Astrocyte (in vitro differentiated cells and primary cell): ENCODE measurements at regions not wholly inside any gene's neighbourhood (a gene's known extent, or its start where the extent isn't known, plus 50 kb on each side); places are given as distances from the start of the nearest gene placed in this dataset.

Experiments used
- DNase-seq: peaks from one replicate; pipeline ENCODE4 v3.0.0-alpha.2; 2010; ENCODE audit warnings: low read depth
- FAIRE-seq: peaks from 2 replicates; lab custom pipeline; 2011; peaks lifted over from hg19 to GRCh38; lab: Jason Lieb, UNC
- H2AFZ ChIP-seq: 2 replicates; pipeline ENCODE4 v1.6.0; 2012; ENCODE audit warnings: low read depth, low read length, inconsistent platforms
- H3K27ac ChIP-seq: 2 replicates; pipeline ENCODE4 v1.5.1; 2011; ENCODE audit warnings: low read depth, low read length, inconsistent platforms
- H3K27me3 ChIP-seq: 2 replicates; pipeline ENCODE4 v1.6.0; 2011; ENCODE audit warnings: low read length, inconsistent platforms; ENCODE audit not compliant: insufficient read depth
- H3K36me3 ChIP-seq: 2 replicates; pipeline ENCODE4 v1.5.1; 2011; ENCODE audit warnings: low read length, inconsistent platforms; ENCODE audit not compliant: insufficient read depth
- H3K4me1 ChIP-seq: 2 replicates; pipeline ENCODE4 v1.5.1; 2011; ENCODE audit warnings: low read length, inconsistent platforms; ENCODE audit not compliant: insufficient read depth
- H3K4me2 ChIP-seq: 2 replicates; pipeline ENCODE4 v1.6.0; 2012; ENCODE audit warnings: low read length, inconsistent platforms
- H3K4me3 ChIP-seq: 2 replicates; pipeline ENCODE4 v1.5.1; 2011; ENCODE audit warnings: low read depth, mild to moderate bottlenecking, low read length, inconsistent platforms; ENCODE audit not compliant: insufficient read depth
- H3K79me2 ChIP-seq: 2 replicates; pipeline ENCODE4 v1.6.0; 2012; ENCODE audit warnings: mild to moderate bottlenecking, low read length, inconsistent platforms; ENCODE audit not compliant: insufficient read depth
- H3K9ac ChIP-seq: 2 replicates; pipeline ENCODE4 v1.6.0; 2012; ENCODE audit warnings: mild to moderate bottlenecking, low read length, inconsistent platforms
- H3K9me3 ChIP-seq: 2 replicates; pipeline ENCODE4 v1.5.1; 2012; ENCODE audit warnings: low read depth, mild to moderate bottlenecking, low read length, inconsistent platforms; ENCODE audit not compliant: insufficient read depth
- H4K20me1 ChIP-seq: 2 replicates; pipeline ENCODE4 v1.6.0; 2012; ENCODE audit warnings: low read length, inconsistent platforms; ENCODE audit not compliant: insufficient read depth
- H3K27ac Mint-ChIP-seq: one replicate; pipeline ENCODE4 v1.8.0; 2021; ENCODE audit warnings: mild to moderate bottlenecking, mixed read lengths; ENCODE audit not compliant: unreplicated experiment
- H3K27me3 Mint-ChIP-seq: one replicate; pipeline ENCODE4 v1.8.0; 2021; ENCODE audit warnings: low read depth, mixed read lengths; ENCODE audit not compliant: unreplicated experiment
- H3K36me3 Mint-ChIP-seq: one replicate; pipeline ENCODE4 v1.8.0; 2021; ENCODE audit warnings: low read depth, mixed read lengths; ENCODE audit not compliant: unreplicated experiment
- H3K4me1 Mint-ChIP-seq: one replicate; pipeline ENCODE4 v1.8.0; 2021; ENCODE audit warnings: low read depth, mixed read lengths; ENCODE audit not compliant: unreplicated experiment
- H3K4me3 Mint-ChIP-seq: one replicate; pipeline ENCODE4 v1.8.0; 2021; ENCODE audit warnings: mild to moderate bottlenecking, moderate library complexity, mixed read lengths; ENCODE audit not compliant: unreplicated experiment
- H3K9me3 Mint-ChIP-seq: one replicate; pipeline ENCODE4 v1.8.0; 2021; ENCODE audit warnings: mild to moderate bottlenecking, mixed read lengths; ENCODE audit not compliant: unreplicated experiment
- CTCF ChIP-seq: IDR thresholded peaks from 2 replicates; pipeline ENCODE4 v1.5.1; 2011; ENCODE audit warnings: low read depth, mild to moderate bottlenecking, inconsistent platforms, low read length, moderate library complexity; ENCODE audit not compliant: insufficient read depth
- EZH2 ChIP-seq: IDR thresholded peaks from 2 replicates; pipeline ENCODE4 v1.6.1; 2012; ENCODE audit warnings: mild to moderate bottlenecking, low read length, inconsistent platforms; ENCODE audit not compliant: insufficient read depth

DNA sequence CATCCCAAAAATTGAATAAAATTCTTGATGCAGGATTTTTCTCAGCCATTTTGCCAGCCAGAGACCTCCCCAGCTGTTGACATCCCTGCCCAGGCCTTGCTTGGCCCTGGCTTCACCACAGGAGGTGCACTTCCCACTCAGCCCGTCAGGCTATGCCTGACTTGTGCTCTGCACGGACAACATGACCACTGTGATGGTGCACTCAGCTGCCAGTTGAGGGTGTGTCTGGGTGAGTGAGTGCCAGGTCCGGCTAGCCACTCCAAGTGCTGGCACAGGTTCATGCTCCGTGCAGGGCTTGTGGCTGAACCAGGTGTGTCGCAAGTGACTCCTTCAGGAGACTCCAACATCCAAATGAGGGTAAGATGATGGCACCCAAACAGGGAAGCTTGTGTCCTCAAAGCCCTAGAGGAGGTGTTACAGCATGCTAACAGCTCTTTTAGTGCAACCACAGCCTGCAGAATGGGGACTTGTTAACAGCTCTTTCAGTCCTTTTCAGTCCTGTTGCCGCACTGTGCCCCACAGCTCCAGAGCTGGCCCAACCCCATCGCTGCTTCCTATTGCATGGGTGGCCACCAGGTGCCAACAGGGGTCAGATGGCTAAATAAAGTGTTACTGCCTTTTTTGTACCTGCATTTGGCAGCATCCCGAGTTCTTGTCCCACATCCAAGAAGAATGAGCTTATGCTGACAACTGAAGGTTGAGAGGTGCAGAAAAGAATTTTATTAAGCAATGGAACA, 380.7 kb downstream of the SLITRK5 start:
- Mint-ChIP-seq H3K27me3 (no peaks in the 10 kb centered on the region), H3K4me1 (no peaks in the 10 kb centered on the region), H3K27ac (no peak overlapping the region), H3K36me3 (no peaks in the 10 kb centered on the region), H3K9me3 (peaks cover 3% of the 10 kb centered on the region), H3K4me3 (no peak overlapping the region)
- peaks cover 6% of the 10 kb centered on the region for H3K9me3 ChIP-seq
- DNase-seq (no peak), FAIRE-seq (no peak)
- H3K36me3 ChIP-seq = no peaks in the 10 kb centered on the region
- no peak overlapping the region for H3K4me3 ChIP-seq
- no peak overlapping the region for H3K4me2 ChIP-seq
- TF ChIP-seq CTCF (no peak), EZH2 (no peak)
- no peak overlapping the region for H3K9ac ChIP-seq
- H4K20me1 ChIP-seq = no peaks in the 10 kb centered on the region
- H2AFZ ChIP-seq = no peak overlapping the region
- no peak overlapping the region for H3K27ac ChIP-seq
- no peaks in the 10 kb centered on the region for H3K79me2 ChIP-seq
- no peaks in the 10 kb centered on the region for H3K4me1 ChIP-seq
- no peaks in the 10 kb centered on the region for H3K27me3 ChIP-seq

GRCh38 chr13:88063741-88064140, 392.6 kb downstream of the SLITRK5 start:
- Histone ChIP-seq H3K4me1 (no peaks in the 10 kb centered on the region), H3K9me3 (peaks cover 2% of the 10 kb centered on the region), H4K20me1 (no peaks in the 10 kb centered on the region), H3K27ac (no peak overlapping the region), H3K9ac (no peak overlapping the region), H2AFZ (no peak overlapping the region), H3K4me3 (no peak overlapping the region), H3K79me2 (no peaks in the 10 kb centered on the region), H3K4me2 (no peak overlapping the region), H3K36me3 (no peaks in the 10 kb centered on the region), H3K27me3 (no peaks in the 10 kb centered on the region)
- Mint-ChIP-seq H3K9me3 (peaks cover 2% of the 10 kb centered on the region), H3K36me3 (no peaks in the 10 kb centered on the region), H3K4me1 (peaks cover 9% of the 10 kb centered on the region), H3K4me3 (no peak overlapping the region), H3K27ac (no peak overlapping the region), H3K27me3 (no peaks in the 10 kb centered on the region)
- FAIRE-seq (no peak), DNase-seq (no peak)
- TF ChIP-seq CTCF = no peak
- no peak for TF ChIP-seq EZH2

GRCh38 chr13:88066847-88067246, 395.7 kb downstream of the SLITRK5 start:
- Histone ChIP-seq H3K4me2 (no peak overlapping the region), H3K36me3 (no peaks in the 10 kb centered on the region), H3K79me2 (no peaks in the 10 kb centered on the region), H2AFZ (no peak overlapping the region), H3K9me3 (peaks cover 2% of the 10 kb centered on the region), H3K4me1 (no peaks in the 10 kb centered on the region), H3K4me3 (no peak overlapping the region), H4K20me1 (no peaks in the 10 kb centered on the region), H3K27ac (no peak overlapping the region), H3K9ac (no peak overlapping the region), H3K27me3 (no peaks in the 10 kb centered on the region)
- Mint-ChIP-seq H3K27ac (no peak overlapping the region), H3K9me3 (peaks cover 2% of the 10 kb centered on the region), H3K36me3 (no peaks in the 10 kb centered on the region), H3K27me3 (no peaks in the 10 kb centered on the region), H3K4me1 (peaks cover 13% of the 10 kb centered on the region), H3K4me3 (no peak overlapping the region)
- no peak for FAIRE-seq
- DNase-seq = no peak
- TF ChIP-seq EZH2 (no peak), CTCF (no peak)
